Uterus (tissue), 2 donors: ENCODE measurements at regions not wholly inside any gene's neighbourhood (a gene's known extent, or its start where the extent isn't known, plus 50 kb on each side); places are given as distances from the start of the nearest gene placed in this dataset.

Source experiments
- CTCF ChIP-seq, 4 experiments: fragments of 200-600 bp in 2 of 4; fragments of 450-650 bp in 2 of 4; sonication (generic) in 2 of 4; IDR thresholded peaks; one replicate each; pipeline ENCODE4 v1.5.1; 2016 to 2019; ENCODE audit warnings: antibody characterized with exemption in 4 of 4, mild to moderate bottlenecking in 2 of 4, moderate library complexity in 1 of 4
- POLR2A ChIP-seq, 2 donors: fragments of 450-650 bp; IDR thresholded peaks; one replicate each; pipeline ENCODE4 v1.6.1; 2016; ENCODE audit warnings: antibody characterized with exemption in 2 of 2, mild to moderate bottlenecking in 1 of 2, moderate library complexity in 1 of 2

- TF ChIP-seq CTCF (IDR thresholded peaks at IDR 0.05) (no peak), POLR2A (IDR thresholded peaks at IDR 0.05) (no peak)
Measured at GRCh38 chr14:21923820-21924219, 250.2 kb upstream of the OR4E1 start.
